OCI-LY7 (cell line): ENCODE measurements at regions not wholly inside any gene's neighbourhood (a gene's known extent, or its start where the extent isn't known, plus 50 kb on each side); places are given as distances from the start of the nearest gene placed in this dataset.

Experiments
- BruUV-seq: library from RNA; stranded (reverse); fragments of 400-500 nt; replicated peaks from 2 replicates; lab custom pipeline; 2021; lab: Mats Ljungman, UMichigan
- CTCF ChIA-PET: fragments of 300-600 bp; sonication (Branson Sonifier 250); formaldehyde crosslinking; loops from one replicate; lab custom pipeline; 2022; ENCODE audit warnings: antibody characterized with exemption; ENCODE audit not compliant: unreplicated experiment; lab: Charles Lee
- POLR2A ChIA-PET: fragments of 300-600 bp; sonication (Branson Sonifier 250); formaldehyde crosslinking; loops from one replicate; lab custom pipeline; 2022; ENCODE audit warnings: antibody characterized with exemption; lab: Charles Lee
- DNase-seq: peaks from one replicate; pipeline ENCODE4 v3.0.0-alpha.2; 2015; ENCODE audit warnings: low spot score
- H2AFZ ChIP-seq: fragments of 200-600 bp; sonication (generic), shearing (Covaris generic); 2 replicates; pipeline ENCODE4 v1.6.1; 2014; ENCODE audit warnings: mild to moderate bottlenecking, antibody characterized with exemption, low read length, moderate library complexity
- H3K27ac ChIP-seq: fragments of 200-600 bp; sonication (generic); 2 replicates; pipeline ENCODE4 v1.5.1; 2014; ENCODE audit warnings: mixed run types, low read depth, mild to moderate bottlenecking, moderate library complexity, low read length, inconsistent platforms; ENCODE audit not compliant: poor library complexity, severe bottlenecking
- H3K36me3 ChIP-seq: fragments of 200-600 bp; sonication (generic); 2 replicates; pipeline ENCODE4 v1.6.1; 2014; ENCODE audit warnings: mild to moderate bottlenecking, antibody characterized with exemption, low read length, moderate library complexity, mixed read lengths; ENCODE audit not compliant: insufficient read depth
- H3K4me1 ChIP-seq: fragments of 200-600 bp; sonication (generic); 2 replicates; pipeline ENCODE4 v1.5.1; 2014; ENCODE audit warnings: mild to moderate bottlenecking, low read length; ENCODE audit not compliant: insufficient read depth, poor library complexity, severe bottlenecking
- H3K4me2 ChIP-seq: fragments of 200-600 bp; sonication (generic); 2 replicates; pipeline ENCODE4 v1.6.1; 2014; ENCODE audit warnings: mild to moderate bottlenecking, low read length
- H3K4me3 ChIP-seq: fragments of 200-600 bp; sonication (generic); 2 replicates; pipeline ENCODE4 v1.5.1; 2014; ENCODE audit warnings: mild to moderate bottlenecking, low read depth, low read length; ENCODE audit not compliant: poor library complexity, severe bottlenecking
- H3K79me2 ChIP-seq: fragments of 200-600 bp; sonication (generic); 2 replicates; pipeline ENCODE4 v1.6.1; 2016; ENCODE audit warnings: low read depth, mild to moderate bottlenecking, low read length, moderate library complexity, mixed read lengths; ENCODE audit not compliant: insufficient read depth
- H3K9me2 ChIP-seq: fragments of 200-600 bp; sonication (generic); 2 replicates; pipeline ENCODE4 v1.6.1; 2016; ENCODE audit warnings: mild to moderate bottlenecking, low read length, mixed read lengths; ENCODE audit not compliant: insufficient read depth
- H3K9me3 ChIP-seq: fragments of 200-600 bp; sonication (generic); 2 replicates; pipeline ENCODE4 v1.6.1; 2014; ENCODE audit warnings: mild to moderate bottlenecking, mixed run types, low read length, mixed read lengths
- H4K20me1 ChIP-seq: fragments of 200-600 bp; sonication (generic); 2 replicates; pipeline ENCODE4 v1.6.1; 2014; ENCODE audit warnings: mild to moderate bottlenecking, antibody characterized with exemption, low read length, moderate library complexity, mixed read lengths; ENCODE audit not compliant: insufficient read depth
- CTCF ChIP-seq: fragments of 200-600 bp; sonication (generic); conservative IDR thresholded peaks from 2 replicates; pipeline ENCODE4 v1.5.1; 2014; ENCODE audit warnings: mild to moderate bottlenecking, antibody characterized with exemption, low read length, moderate library complexity, mixed read lengths
- EZH2phosphoT487 ChIP-seq: fragments of 200-600 bp; sonication (generic); IDR thresholded peaks from 2 replicates; pipeline ENCODE4 v1.6.1; 2018; ENCODE audit warnings: low read depth, borderline replicate concordance, mild to moderate bottlenecking, mixed run types, antibody characterized with exemption, low read length, moderate library complexity, mixed read lengths
- intact Hi-C: fragments of 100-400 bp; cut with micrococcal nuclease; formaldehyde crosslinking; loops from one replicate; pipeline ENCODE4 v1.10.0; 2022; ENCODE audit not compliant: unreplicated experiment

GRCh38 chr5:3186156-3186555 lies 409.5 kb upstream of the IRX1 start:
- H4K20me1 ChIP-seq, result no peaks in the 10 kb centered on the region
- ChIA-PET POLR2A (interaction anchor here (0.5 to 1.5 kb wide), 3 partner anchors 8 to 998 kb away, joined by 3 to 6 read pairs (median 3); no protein-coding TSS in a partner anchor), CTCF (no interaction called here)
- no peaks in the 10 kb centered on the region for H3K4me1 ChIP-seq
- H3K9me3 ChIP-seq, result no peaks in the 10 kb centered on the region
- no peak for DNase-seq
- TF ChIP-seq CTCF (no peak), EZH2phosphoT487 (no peak)
- H2AFZ ChIP-seq, result no peak overlapping the region
- no peaks in the 10 kb centered on the region for H3K79me2 ChIP-seq
- intact Hi-C loops, result no loop called here
- BruUV-seq, result no TSS peak
- H3K36me3 ChIP-seq, result no peaks in the 10 kb centered on the region
- no peak overlapping the region for H3K4me2 ChIP-seq
- no peaks in the 10 kb centered on the region for H3K9me2 ChIP-seq
- no peak overlapping the region for H3K27ac ChIP-seq
- H3K4me3 ChIP-seq, result no peak overlapping the region

GRCh38 chr5:3185488-3185887 lies 410.1 kb upstream of the IRX1 start:
- H3K9me3 ChIP-seq, result no peaks in the 10 kb centered on the region
- no peak overlapping the region for H3K4me2 ChIP-seq
- no peak overlapping the region for H3K27ac ChIP-seq
- H3K4me1 ChIP-seq, result no peaks in the 10 kb centered on the region
- TF ChIP-seq EZH2phosphoT487 (no peak), CTCF (no peak)
- no peaks in the 10 kb centered on the region for H3K79me2 ChIP-seq
- intact Hi-C loops, result no loop called here
- CTCF ChIA-PET, result no interaction called here
- no peak overlapping the region for H2AFZ ChIP-seq
- no peaks in the 10 kb centered on the region for H3K9me2 ChIP-seq
- no TSS peak for BruUV-seq
- H3K36me3 ChIP-seq, result no peaks in the 10 kb centered on the region
- no peak overlapping the region for H3K4me3 ChIP-seq
- POLR2A ChIA-PET, result interaction anchor here (1.2 to 1.5 kb wide), 2 partner anchors 9 kb away, joined by 3 read pairs; no protein-coding TSS in a partner anchor
- DNase-seq, result no peak
- no peaks in the 10 kb centered on the region for H4K20me1 ChIP-seq

- no peaks in the 10 kb centered on the region for H3K9me2 ChIP-seq
- no peaks in the 10 kb centered on the region for H3K36me3 ChIP-seq
- ChIA-PET POLR2A (no interaction called here), CTCF (no interaction called here)
- intact Hi-C loops, result no loop called here
- no peak overlapping the region for H3K4me2 ChIP-seq
- no peak overlapping the region for H2AFZ ChIP-seq
- H3K4me3 ChIP-seq, result no peak overlapping the region
- no peak for DNase-seq
- H3K79me2 ChIP-seq, result no peaks in the 10 kb centered on the region
- TF ChIP-seq CTCF (no peak), EZH2phosphoT487 (no peak)
- no peaks in the 10 kb centered on the region for H3K4me1 ChIP-seq
- H3K9me3 ChIP-seq, result no peaks in the 10 kb centered on the region
- H3K27ac ChIP-seq, result no peak overlapping the region
- no peaks in the 10 kb centered on the region for H4K20me1 ChIP-seq
- no TSS peak for BruUV-seq
Observed at GRCh38 chr5:3182133-3182876, 413.3 kb upstream of the IRX1 start.
